ENCODE measurements at regions not wholly inside any gene's neighbourhood (a gene's known extent, or its start where the extent isn't known, plus 50 kb on each side); places are given as distances from the start of the nearest gene placed in this dataset.

- Histone ChIP-seq H4K20me1 (ENCODE audit: insufficient read depth, low read length) (no peaks in the 10 kb centered on the region), H2AK5ac (ENCODE audit: low read depth, low read length) (no peak overlapping the region), H2AK9ac (replicated peaks; ENCODE audit: low read depth, low read length, poor library complexity) (no peak overlapping the region), H3K9me3 (ENCODE audit: control insufficient read depth, insufficient read depth, low read length) (no peaks in the 10 kb centered on the region), H3K4me1 (ENCODE audit: control insufficient read depth, insufficient read depth, low read length) (no peaks in the 10 kb centered on the region), H3K4ac (ENCODE audit: low read depth, low read length) (no peak overlapping the region), H3K56ac (ENCODE audit: extremely low read depth, insufficient read depth, low read length) (no peak overlapping the region), H4K5ac (ENCODE audit: low read depth, low read length) (no peak overlapping the region), H2BK20ac (ENCODE audit: low read depth, low read length) (no peak overlapping the region), H3K9me1 (ENCODE audit: insufficient read depth, low read length) (no peaks in the 10 kb centered on the region), H3K23ac (ENCODE audit: low read depth, low read length) (no peak overlapping the region), H3K18ac (ENCODE audit: low read depth, low read length) (no peak overlapping the region), H4K91ac (ENCODE audit: insufficient read depth, low read depth, low read length) (no peak overlapping the region), H3K4me2 (ENCODE audit: low read depth, low read length) (no peak overlapping the region), H2AFZ (replicated peaks; ENCODE audit: low read length, poor library complexity) (no peak overlapping the region), H3K4me3 (ENCODE audit: insufficient read depth, low read depth, low read length) (no peak overlapping the region), H2BK15ac (ENCODE audit: low read depth, low read length) (no peak overlapping the region), H3K79me1 (ENCODE audit: low read depth in 1 of 2, low read length in 2 of 2) (no peaks in the 10 kb centered on the region), H4K8ac (ENCODE audit: low read depth in 2 of 2, low read length in 2 of 2) (no peak overlapping the region), H3K27ac (ENCODE audit: insufficient read depth, low read length) (no peak overlapping the region), H3K14ac (replicated peaks; ENCODE audit: low read depth, low read length) (no peak overlapping the region), H3K9ac (ENCODE audit: low read depth, low read length) (no peak overlapping the region), H2BK120ac (ENCODE audit: low read depth, low read length) (no peak overlapping the region), H3K27me3 (ENCODE audit: control insufficient read depth, insufficient read depth, low read length) (no peaks in the 10 kb centered on the region), H2BK5ac (ENCODE audit: low read depth, low read length, poor library complexity, severe bottlenecking) (no peak overlapping the region), H3K36me3 (ENCODE audit: control insufficient read depth, insufficient read depth, low read length) (no peaks in the 10 kb centered on the region)
- ATAC-seq (ENCODE audit: low read depth) (no peak), DNase-seq (no peak)
- ChIA-PET CTCF (no interaction called here), POLR2A (ENCODE audit: unreplicated experiment) (no interaction called here)
- intact Hi-C loops (cut with micrococcal nuclease) (no loop called here), dilution Hi-C loops (cut with HindIII; ENCODE audit: low sequenced_read_pairs, unreplicated experiment) (no loop called here), in situ Hi-C loops (cut with MboI; ENCODE audit: low sequenced_read_pairs) (no loop called here)
- TF ChIP-seq, protein P1, sequence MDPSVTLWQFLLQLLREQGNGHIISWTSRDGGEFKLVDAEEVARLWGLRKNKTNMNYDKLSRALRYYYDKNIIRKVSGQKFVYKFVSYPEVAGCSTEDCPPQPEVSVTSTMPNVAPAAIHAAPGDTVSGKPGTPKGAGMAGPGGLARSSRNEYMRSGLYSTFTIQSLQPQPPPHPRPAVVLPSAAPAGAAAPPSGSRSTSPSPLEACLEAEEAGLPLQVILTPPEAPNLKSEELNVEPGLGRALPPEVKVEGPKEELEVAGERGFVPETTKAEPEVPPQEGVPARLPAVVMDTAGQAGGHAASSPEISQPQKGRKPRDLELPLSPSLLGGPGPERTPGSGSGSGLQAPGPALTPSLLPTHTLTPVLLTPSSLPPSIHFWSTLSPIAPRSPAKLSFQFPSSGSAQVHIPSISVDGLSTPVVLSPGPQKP (IDR thresholded peaks at IDR 0.05; ENCODE audit: borderline replicate concordance, low read depth, low read length), result no peak
- no peak for TF ChIP-seq NFE2L2 (IDR thresholded peaks at IDR 0.05; ENCODE audit: low read depth, low read length)
- TF ChIP-seq MXI1 (IDR thresholded peaks at IDR 0.05; ENCODE audit: borderline replicate concordance, low read depth, low read length), result no peak
- no peak for TF ChIP-seq POLR2A (IDR thresholded peaks at IDR 0.05; ENCODE audit: low read depth, low read length)
- no peak for TF ChIP-seq RFX5 (IDR thresholded peaks at IDR 0.05; ENCODE audit: low read depth, low read length)
- no peak for TF ChIP-seq SMC3 (IDR thresholded peaks at IDR 0.05; ENCODE audit: low read depth, low read length)
- no peak for TF ChIP-seq CTCF (conservative IDR thresholded peaks at IDR 0.05; ENCODE audit: low read depth, low read length)
- TF ChIP-seq CEBPB (IDR thresholded peaks at IDR 0.05; ENCODE audit: low read depth, low read length), result no peak
- TF ChIP-seq RCOR1 (IDR thresholded peaks at IDR 0.05; ENCODE audit: insufficient replicate concordance, low read length), result no peak
- TF ChIP-seq BHLHE40 (IDR thresholded peaks at IDR 0.05; ENCODE audit: low read depth, low read length), result no peak
- no peak for TF ChIP-seq CHD1 (IDR thresholded peaks at IDR 0.05; ENCODE audit: low read depth, low read length)
- TF ChIP-seq RAD21 (IDR thresholded peaks at IDR 0.05; ENCODE audit: low read length), result no peak
- TF ChIP-seq, protein P2, sequence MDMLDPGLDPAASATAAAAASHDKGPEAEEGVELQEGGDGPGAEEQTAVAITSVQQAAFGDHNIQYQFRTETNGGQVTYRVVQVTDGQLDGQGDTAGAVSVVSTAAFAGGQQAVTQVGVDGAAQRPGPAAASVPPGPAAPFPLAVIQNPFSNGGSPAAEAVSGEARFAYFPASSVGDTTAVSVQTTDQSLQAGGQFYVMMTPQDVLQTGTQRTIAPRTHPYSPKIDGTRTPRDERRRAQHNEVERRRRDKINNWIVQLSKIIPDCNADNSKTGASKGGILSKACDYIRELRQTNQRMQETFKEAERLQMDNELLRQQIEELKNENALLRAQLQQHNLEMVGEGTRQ (IDR thresholded peaks at IDR 0.05; ENCODE audit: low read depth, low read length), result no peak
- no peak for TF ChIP-seq MAFK (IDR thresholded peaks at IDR 0.05; ENCODE audit: low read depth, low read length)
- no peak for TF ChIP-seq MAZ (IDR thresholded peaks at IDR 0.05; ENCODE audit: borderline replicate concordance, low read depth, low read length)
- no peak for TF ChIP-seq FOS (IDR thresholded peaks at IDR 0.05; ENCODE audit: low read depth, low read length)
- BruUV-seq (replicated peaks), result no TSS peak
- no CpG with 5 or more reads among the region's 3 CpGs for WGBS, 2 experiments (ENCODE audit: extremely low coverage in 2 of 2, insufficient read length in 1 of 2)
Observed at GRCh38 chr4:23068756-23069155, 376.0 kb downstream of the GBA3 start.
